Stomach (tissue), 4 donors: ENCODE measurements at regions not wholly inside any gene's neighbourhood (a gene's known extent, or its start where the extent isn't known, plus 50 kb on each side); places are given as distances from the start of the nearest gene placed in this dataset.

Experiments used
- EP300 ChIP-seq: sonication (generic); formaldehyde crosslinking; IDR thresholded peaks from one replicate; pipeline ENCODE4 v1.6.1; 2017; ENCODE audit warnings: antibody characterized with exemption
- POLR2AphosphoS5 ChIP-seq, 3 donors: sonication (generic); formaldehyde crosslinking; IDR thresholded peaks; one replicate each; pipeline ENCODE4 v1.6.1; 2016; ENCODE audit warnings: antibody characterized with exemption in 3 of 3

DNA sequence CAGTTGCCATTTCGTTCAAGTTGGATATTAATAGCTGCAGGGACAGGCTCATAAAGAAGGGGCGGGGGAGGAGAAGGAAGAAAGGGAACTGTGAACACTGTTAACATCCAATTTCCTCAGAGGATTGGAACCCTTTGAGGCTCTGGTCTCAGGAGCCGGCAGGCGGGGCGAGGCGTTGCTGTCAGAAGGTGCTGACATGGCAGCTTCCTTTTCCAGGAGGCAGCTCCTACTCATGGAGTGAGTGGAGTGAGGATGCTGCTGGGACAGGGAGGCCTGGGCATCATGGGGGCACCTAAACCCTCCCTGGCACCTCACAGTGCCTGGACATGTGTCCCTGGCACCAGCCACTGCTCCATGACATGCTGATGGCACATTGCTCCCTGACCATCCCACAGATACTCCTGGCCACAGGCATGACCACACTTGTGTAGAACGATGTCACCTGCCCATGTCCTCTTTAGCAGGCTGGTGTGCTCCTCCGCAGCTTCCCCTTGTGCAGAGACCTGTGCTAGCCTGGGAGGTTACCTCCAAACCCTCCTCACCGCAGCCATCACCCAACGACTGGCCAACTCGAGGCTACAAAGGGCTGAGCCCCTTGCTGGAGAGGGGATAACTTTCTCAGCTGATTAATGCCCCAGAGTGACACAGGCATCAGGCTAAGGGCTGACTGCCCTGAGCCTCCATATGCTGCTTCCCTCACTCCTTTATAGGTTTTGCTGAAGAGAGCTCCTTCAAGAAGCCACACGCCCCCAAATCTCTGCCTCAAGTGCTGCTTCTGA, 79.6 kb upstream of the NECTIN1 start:
- TF ChIP-seq EP300 (no peak), POLR2AphosphoS5 (IDR thresholded peaks at IDR 0.05) (no peak)
